GM11168 (cell line): ENCODE measurements at regions not wholly inside any gene's neighbourhood (a gene's known extent, or its start where the extent isn't known, plus 50 kb on each side); places are given as distances from the start of the nearest gene placed in this dataset.

Source experiments
- in situ Hi-C: fragments of 300-500 bp; cut with MboI; formaldehyde crosslinking; loops from one replicate; pipeline ENCODE4 v1.12.0; 2022; ENCODE audit warnings: low sequenced_read_pairs; ENCODE audit not compliant: unreplicated experiment

GRCh38 chr9:38233796-38234355 lies 158.6 kb upstream of the ALDH1B1 start:
- in situ Hi-C loops = no loop called here

DNA sequence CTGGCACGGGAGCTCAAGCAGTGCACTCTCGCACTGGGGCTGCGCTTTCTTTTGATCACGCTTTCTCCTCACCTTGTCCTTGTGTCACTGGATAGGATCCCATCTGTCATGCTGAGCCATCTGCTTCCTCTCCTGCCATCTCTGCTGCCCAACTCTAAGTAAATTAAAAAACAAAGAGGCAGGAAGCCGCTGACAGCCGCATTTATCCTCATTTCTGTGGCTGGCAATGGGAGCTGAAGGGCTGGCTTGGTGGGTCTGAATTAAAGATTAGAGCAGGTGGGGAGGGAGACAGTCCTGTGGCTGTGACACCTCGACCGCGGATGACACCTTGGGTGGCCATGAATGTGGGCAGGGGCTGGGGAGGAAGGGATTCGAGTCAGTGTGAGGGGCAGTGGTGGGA lies 159.2 kb upstream of the ALDH1B1 start:
- in situ Hi-C loops = no loop called here

DNA sequence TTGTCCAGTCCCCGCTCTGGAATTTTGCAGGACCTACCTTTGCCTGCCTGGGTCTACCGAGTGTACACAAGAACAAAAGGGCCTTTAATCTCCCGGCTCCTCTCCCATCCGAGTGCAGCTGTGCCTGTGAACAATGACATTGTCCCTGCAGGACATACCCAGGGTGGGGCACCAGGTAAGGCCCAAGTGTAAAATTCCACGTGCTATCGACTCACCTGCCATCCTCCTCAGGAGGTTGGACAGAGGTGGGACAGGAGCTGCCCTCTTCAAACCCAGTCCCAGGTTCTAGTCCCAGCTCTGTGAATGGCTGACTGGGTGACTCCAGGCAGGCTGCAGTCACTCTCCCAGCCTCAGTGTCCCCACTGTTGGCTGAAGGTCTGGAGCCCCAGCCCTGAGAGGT lies 159.6 kb upstream of the ALDH1B1 start:
- in situ Hi-C loops = no loop called here

- in situ Hi-C loops = no loop called here
Measured at GRCh38 chr9:38229504-38230155, 160.6 kb upstream of the SHB start.

GRCh38 chr9:38229104-38229500 lies 160.1 kb upstream of the SHB start:
- in situ Hi-C loops = no loop called here

GRCh38 chr9:38228331-38229103 lies 159.5 kb upstream of the SHB start:
- in situ Hi-C loops = no loop called here

GRCh38 chr9:38227656-38228055 lies 158.6 kb upstream of the SHB start:
- in situ Hi-C loops = no loop called here

DNA sequence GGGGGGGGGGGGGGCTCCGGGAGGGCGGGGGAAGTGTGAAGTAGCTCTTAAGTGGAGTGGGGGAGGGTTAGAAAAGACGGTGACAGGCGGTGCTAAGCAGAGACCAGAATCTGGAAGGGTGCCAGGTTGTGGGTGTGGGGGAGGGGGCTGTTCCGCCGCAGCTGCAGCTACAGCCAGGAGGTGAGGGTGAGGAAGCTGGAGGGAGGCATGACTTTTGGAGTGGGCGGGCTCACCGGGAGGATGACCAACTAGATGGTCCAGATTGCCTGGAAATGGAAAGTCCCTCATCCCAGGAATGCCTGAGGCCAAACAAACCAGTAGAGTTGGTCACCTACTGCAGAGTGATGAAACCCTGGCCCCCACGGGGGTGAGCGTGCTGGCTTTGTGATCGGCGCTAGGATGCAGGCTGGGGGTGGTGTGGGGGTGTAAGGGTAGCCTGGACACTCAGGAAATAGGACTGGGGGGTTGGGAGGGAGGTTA lies 158.1 kb upstream of the SHB start:
- in situ Hi-C loops = no loop called here

GRCh38 chr9:38226491-38226951 lies 157.5 kb upstream of the SHB start:
- in situ Hi-C loops = no loop called here

DNA sequence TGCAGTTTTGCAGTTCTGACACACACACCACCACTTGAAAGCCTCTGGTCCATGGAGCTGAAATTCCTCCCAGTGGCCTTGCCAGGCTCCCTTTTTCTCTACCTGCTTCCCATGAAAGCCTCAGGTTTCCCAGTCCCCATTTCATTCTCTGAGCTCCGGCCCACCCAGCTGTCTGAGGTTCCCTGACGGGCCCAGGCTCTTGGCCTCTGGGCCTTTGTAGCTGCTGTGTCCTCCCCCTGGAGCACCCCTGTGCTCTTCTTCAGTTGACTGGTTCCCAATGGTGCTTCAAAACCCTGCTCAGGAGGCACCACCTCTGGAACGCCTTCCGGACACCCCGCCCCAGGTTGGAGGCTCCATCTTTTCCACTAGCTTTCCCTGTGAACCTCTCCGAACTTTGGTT lies 155.9 kb upstream of the SHB start:
- in situ Hi-C loops = no loop called here

DNA sequence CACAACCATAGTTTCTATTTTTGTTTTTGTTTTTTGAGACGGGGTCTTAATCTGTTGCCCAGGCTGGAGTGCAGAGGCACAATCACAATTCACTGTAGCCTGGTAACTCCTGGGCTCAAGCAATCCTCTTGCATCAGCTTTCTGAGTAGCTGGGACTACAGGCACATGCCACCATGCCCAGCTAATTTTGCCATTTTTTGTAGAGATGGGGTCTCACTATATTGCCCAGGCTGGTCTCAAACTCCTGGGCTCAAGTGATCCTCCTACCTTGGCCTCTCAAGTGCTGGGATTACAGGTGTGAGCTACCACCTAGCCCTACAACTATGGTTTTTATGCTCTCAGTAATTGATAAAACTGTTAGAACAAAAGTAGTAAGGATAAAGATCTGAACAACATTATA lies 147.5 kb upstream of the SHB start:
- in situ Hi-C loops = no loop called here

- in situ Hi-C loops = no loop called here
Measured at GRCh38 chr9:38215465-38215864, 146.4 kb upstream of the SHB start.

GRCh38 chr9:38214432-38214831 lies 145.4 kb upstream of the SHB start:
- in situ Hi-C loops = no loop called here

DNA sequence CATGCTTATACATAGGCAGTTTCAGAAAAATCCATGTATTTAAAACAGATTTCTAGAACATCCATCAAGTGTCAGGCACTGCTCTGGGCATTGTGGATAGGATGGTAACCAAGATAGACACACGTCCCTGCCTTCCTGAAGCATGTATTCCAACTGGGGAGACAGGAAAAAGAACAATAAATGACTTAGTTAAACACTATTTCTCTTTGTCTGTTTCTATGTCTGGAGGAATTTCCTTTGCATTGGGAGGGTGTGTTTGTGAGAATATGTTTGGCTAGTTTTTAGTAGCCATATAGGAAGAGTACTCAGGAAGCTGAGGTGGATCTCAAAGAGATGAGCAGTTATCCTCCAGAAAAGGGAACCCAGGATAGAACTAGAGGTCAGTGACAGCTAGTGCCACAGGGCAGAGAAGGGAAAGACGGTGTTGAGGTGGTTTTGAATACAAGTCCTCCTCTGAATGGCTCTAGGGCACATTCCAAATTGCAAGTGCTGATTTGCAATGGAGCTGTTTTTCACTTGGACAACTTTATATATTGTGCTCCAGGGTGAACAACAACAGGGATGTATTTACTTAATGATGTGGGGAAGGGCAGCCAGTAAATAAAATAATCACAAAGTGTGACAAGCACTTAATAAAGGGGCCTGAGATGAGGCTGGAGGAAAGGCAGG lies 144.7 kb upstream of the SHB start:
- in situ Hi-C loops = no loop called here

- in situ Hi-C loops = no loop called here
Measured at GRCh38 chr9:38212016-38212415, 143.0 kb upstream of the SHB start.

DNA sequence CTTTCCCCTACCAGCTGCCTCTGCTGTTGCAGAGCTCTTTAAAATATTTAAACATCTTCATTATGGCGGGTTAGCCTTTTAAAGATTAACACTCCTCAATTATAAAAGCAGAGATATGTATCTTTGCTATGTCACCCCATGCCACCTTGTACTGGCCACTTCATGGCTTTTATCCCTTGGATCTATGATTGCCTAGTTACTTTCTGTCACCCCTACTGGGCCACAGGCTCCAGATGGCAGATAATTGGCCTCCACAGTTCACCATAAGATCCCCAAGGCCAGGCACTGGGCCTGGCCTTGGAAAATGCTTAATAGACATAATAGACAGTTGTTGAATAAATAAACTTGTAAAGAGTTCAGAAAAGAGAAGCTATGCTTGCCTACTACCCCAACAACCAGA lies 142.0 kb upstream of the SHB start:
- in situ Hi-C loops = no loop called here

- in situ Hi-C loops = no loop called here
Measured at GRCh38 chr9:38208206-38208901, 139.3 kb upstream of the SHB start.

GRCh38 chr9:38207247-38207778 lies 138.3 kb upstream of the SHB start:
- in situ Hi-C loops = no loop called here

DNA sequence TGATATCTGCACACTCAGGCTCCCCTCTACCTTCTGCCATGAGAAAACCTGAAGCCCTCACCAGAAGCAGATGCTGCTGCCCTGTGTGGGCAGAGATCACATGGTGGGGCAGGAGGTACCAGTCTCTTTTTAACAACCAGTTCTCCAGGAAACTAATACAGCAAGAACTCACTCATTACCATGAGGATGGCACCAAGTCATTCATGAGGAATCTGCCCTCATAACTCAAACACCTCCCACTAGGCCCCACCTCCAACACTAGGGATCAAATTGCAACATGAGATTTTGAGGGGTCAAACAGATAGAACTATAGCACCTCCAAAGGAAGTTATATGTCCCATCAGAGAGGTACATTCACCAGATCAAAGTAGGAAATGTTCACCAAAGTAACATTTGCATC lies 136.3 kb upstream of the SHB start:
- in situ Hi-C loops = no loop called here

- in situ Hi-C loops = no loop called here
Measured at GRCh38 chr9:38202336-38202938, 133.4 kb upstream of the SHB start.
